Ascending aorta (tissue), 2 donors: ENCODE measurements at regions not wholly inside any gene's neighbourhood (a gene's known extent, or its start where the extent isn't known, plus 50 kb on each side); places are given as distances from the start of the nearest gene placed in this dataset.

Source experiments
- DNase-seq, 2 donors: peaks; one replicate each; pipeline ENCODE4 v3.0.0-alpha.2; 2019; ENCODE audit warnings: low spot score in 2 of 2
- H3K27ac ChIP-seq, 2 donors: fragments of 200-600 bp; sonication (generic); one replicate each; pipeline ENCODE4 v1.5.1; 2016 to 2017; ENCODE audit warnings: mild to moderate bottlenecking in 1 of 2
- H3K27me3 ChIP-seq: fragments of 200-600 bp; sonication (generic); one replicate; pipeline ENCODE4 v1.5.1; 2017
- H3K36me3 ChIP-seq, 2 donors: fragments of 200-600 bp; sonication (generic); one replicate each; pipeline ENCODE4 v1.5.1; 2016
- H3K4me1 ChIP-seq, 2 donors: fragments of 200-600 bp; sonication (generic); one replicate each; pipeline ENCODE4 v1.5.1; 2016 to 2017; ENCODE audit warnings: mild to moderate bottlenecking in 1 of 2
- H3K4me3 ChIP-seq, 2 donors: fragments of 200-600 bp; sonication (generic); one replicate each; pipeline ENCODE4 v1.5.1; 2016 to 2017; ENCODE audit warnings: mild to moderate bottlenecking in 1 of 2
- H3K9me3 ChIP-seq, 2 donors: fragments of 200-600 bp; sonication (generic); one replicate each; pipeline ENCODE4 v1.5.1; 2016
- intact Hi-C: fragments of 100-400 bp; cut with DNase I; formaldehyde crosslinking; loops from one replicate; pipeline ENCODE4 v1.15.1; 2023
- TF ChIP-seq, protein P1 (sequence below), 3 experiments: fragments of 200-600 bp in 2 of 3; fragments of 450-650 bp in 1 of 3; sonication (generic) in 2 of 3; IDR thresholded peaks; one replicate each; pipeline ENCODE4 v1.5.1; 2016 to 2019; ENCODE audit warnings: antibody characterized with exemption in 3 of 3, mild to moderate bottlenecking in 1 of 3, moderate library complexity in 1 of 3

DNA sequence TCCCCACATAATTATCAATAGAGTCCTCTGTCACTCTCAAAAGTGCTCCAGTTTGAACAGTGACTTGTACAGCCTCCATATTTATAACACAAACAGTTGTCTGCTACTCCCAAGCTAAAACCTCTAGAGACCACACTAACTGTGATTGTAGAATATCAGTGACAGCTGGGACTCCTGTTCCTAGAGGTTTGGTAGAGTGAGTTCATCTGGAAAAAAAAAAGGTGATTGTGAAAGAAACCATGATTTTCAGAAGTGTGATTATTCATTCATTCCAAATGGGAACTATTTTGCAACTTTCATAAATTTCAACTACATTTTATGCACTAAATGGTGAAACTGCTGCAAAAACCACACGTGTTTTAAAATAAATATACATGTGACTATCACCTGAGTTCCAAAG is 128.0 kb upstream of the PLXNC1 start:
- intact Hi-C loops = no loop called here
- DNase-seq = no peak

DNA sequence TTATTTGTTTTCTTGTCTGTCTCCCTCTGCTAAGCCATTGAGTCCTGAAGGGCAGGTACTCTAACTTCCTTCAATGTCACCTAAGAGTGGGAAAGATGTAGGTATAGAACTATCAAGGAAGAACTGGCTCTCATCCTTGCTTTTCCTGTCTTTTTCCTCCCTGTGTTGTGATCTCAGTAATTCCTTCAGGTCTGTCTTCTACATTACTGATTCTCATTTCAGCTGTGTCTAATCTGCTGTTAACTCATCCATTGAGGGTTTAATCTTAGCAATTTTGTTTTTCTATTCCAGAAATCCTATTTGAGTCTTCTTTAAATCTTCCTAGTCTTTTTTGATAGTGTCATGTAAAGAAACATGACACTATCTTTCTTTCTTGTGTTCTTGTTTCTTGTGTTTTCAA is 124.5 kb upstream of the PLXNC1 start:
- Histone ChIP-seq H3K9me3 (peaks cover 0 to 14% of the 10 kb centered on the region in 2 donors), H3K4me3 (no peak overlapping the region), H3K27me3 (no peaks in the 10 kb centered on the region), H3K27ac (no peak overlapping the region), H3K4me1 (no peaks in the 10 kb centered on the region), H3K36me3 (no peaks in the 10 kb centered on the region)
- DNase-seq = no peak
- TF ChIP-seq, protein P1, sequence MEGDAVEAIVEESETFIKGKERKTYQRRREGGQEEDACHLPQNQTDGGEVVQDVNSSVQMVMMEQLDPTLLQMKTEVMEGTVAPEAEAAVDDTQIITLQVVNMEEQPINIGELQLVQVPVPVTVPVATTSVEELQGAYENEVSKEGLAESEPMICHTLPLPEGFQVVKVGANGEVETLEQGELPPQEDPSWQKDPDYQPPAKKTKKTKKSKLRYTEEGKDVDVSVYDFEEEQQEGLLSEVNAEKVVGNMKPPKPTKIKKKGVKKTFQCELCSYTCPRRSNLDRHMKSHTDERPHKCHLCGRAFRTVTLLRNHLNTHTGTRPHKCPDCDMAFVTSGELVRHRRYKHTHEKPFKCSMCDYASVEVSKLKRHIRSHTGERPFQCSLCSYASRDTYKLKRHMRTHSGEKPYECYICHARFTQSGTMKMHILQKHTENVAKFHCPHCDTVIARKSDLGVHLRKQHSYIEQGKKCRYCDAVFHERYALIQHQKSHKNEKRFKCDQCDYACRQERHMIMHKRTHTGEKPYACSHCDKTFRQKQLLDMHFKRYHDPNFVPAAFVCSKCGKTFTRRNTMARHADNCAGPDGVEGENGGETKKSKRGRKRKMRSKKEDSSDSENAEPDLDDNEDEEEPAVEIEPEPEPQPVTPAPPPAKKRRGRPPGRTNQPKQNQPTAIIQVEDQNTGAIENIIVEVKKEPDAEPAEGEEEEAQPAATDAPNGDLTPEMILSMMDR (IDR thresholded peaks at IDR 0.05) = no peak
- intact Hi-C loops = no loop called here

More for the DNA sequence above, 128.0 kb upstream of the PLXNC1 start:
- no peaks in the 10 kb centered on the region for H3K4me1 ChIP-seq
- no peaks in the 10 kb centered on the region for H3K27me3 ChIP-seq
- no peak overlapping the region for H3K4me3 ChIP-seq
- peaks cover 0 to 19% of the 10 kb centered on the region in 2 donors for H3K9me3 ChIP-seq
- H3K36me3 ChIP-seq = no peaks in the 10 kb centered on the region
- no peak overlapping the region for H3K27ac ChIP-seq
- TF ChIP-seq, protein P1 (IDR thresholded peaks at IDR 0.05) = no peak

DNA sequence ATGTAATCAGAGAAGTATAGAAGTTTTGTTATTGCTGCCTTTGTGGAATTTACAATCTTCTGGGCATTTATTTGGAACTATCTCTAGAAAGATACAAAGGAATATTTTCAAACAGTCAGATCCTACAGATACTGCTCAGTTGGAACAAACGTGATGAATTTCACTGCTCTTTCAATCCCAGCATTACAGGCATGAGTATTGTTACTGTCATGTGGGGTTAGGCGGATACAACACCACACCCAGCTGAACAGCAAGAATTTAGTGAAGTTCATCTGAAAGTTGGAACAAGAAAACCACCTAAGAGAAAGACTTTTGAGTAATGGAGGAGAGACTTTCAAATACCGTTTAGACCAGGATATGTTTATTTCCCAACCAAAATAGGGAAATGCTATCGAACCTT is 123.3 kb upstream of the PLXNC1 start:
- Histone ChIP-seq H3K36me3 (no peaks in the 10 kb centered on the region), H3K9me3 (peaks cover 0 to 14% of the 10 kb centered on the region in 2 donors), H3K27me3 (no peaks in the 10 kb centered on the region), H3K4me3 (no peak overlapping the region), H3K27ac (no peak overlapping the region), H3K4me1 (no peaks in the 10 kb centered on the region)
- intact Hi-C loops = no loop called here
- TF ChIP-seq, protein P1 (IDR thresholded peaks at IDR 0.05) = no peak
- DNase-seq = no peak

DNA sequence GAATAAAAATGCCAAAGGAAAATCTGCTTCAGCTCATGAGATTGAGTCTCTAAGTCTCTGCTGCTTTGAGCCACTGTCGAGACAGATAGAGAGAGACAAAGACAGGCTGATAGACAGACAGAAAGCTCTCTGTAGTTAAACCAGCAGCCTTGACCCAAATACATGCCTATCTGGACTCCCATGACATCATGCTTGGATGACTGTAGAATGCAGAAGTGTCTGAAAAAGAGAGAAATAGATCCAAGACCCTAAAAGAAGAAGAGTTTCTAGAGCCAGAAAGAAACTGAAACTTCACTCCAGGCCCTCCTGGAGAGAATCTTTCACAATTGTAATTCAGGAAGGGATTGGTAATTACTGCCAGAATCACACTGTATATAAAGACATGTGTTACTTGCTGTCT is 122.6 kb upstream of the PLXNC1 start:
- no peak for DNase-seq
- no peaks in the 10 kb centered on the region for H3K36me3 ChIP-seq
- no peak overlapping the region for H3K4me3 ChIP-seq
- intact Hi-C loops = no loop called here
- no peaks in the 10 kb centered on the region for H3K27me3 ChIP-seq
- no peaks in the 10 kb centered on the region for H3K4me1 ChIP-seq
- H3K27ac ChIP-seq = no peak overlapping the region
- peaks cover 0 to 14% of the 10 kb centered on the region in 2 donors for H3K9me3 ChIP-seq
- TF ChIP-seq, protein P1 (IDR thresholded peaks at IDR 0.05) = no peak

DNA sequence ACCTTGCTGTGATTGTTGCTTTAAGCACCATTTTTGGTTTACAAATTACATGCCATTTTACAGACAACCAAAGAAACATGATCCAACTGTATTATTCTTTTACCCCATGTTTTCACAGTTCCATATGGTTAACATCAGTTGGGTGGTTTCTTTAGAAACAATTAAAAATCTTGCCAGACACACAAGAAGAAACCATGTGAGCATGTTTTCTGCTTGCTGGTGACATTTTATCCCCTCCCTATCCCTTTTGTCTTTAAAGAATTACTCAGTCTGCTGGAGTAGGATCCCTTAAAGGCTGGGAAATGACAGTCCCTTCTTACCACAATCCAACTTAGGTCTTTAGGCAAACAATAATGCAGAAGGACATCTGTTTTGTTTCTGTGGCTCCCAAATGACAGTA is 121.8 kb upstream of the PLXNC1 start:
- intact Hi-C loops = no loop called here
- TF ChIP-seq, protein P1 (IDR thresholded peaks at IDR 0.05) = no peak
- Histone ChIP-seq H3K4me3 (no peak overlapping the region), H3K27me3 (no peaks in the 10 kb centered on the region), H3K4me1 (no peaks in the 10 kb centered on the region), H3K36me3 (no peaks in the 10 kb centered on the region), H3K9me3 (peaks cover 0 to 14% of the 10 kb centered on the region in 2 donors), H3K27ac (no peak overlapping the region)
- no peak for DNase-seq

DNA sequence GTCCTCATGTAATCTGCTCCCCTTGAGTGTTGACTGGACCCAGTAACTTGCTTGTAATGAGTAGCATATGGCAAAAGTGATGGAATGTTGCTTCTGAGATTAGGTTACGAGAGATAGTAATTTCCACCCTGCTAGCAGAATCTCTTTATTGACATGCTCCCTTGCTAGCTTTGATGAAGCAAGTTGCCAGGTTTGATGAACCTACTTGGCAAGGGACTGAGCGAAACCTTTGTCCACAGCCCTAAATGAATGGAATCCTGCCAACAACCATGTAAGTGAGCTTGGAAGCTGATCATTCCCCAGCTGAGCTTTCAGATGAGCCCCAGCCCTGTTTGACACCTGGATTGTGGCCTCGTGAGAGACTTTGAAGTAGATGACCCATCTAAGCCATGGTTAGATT is 120.8 kb upstream of the PLXNC1 start:
- no peak overlapping the region for H3K4me3 ChIP-seq
- intact Hi-C loops = no loop called here
- H3K27ac ChIP-seq = no peak overlapping the region
- TF ChIP-seq, protein P1 (IDR thresholded peaks at IDR 0.05) = no peak
- DNase-seq = no peak
- no peaks in the 10 kb centered on the region for H3K36me3 ChIP-seq
- H3K4me1 ChIP-seq = no peaks in the 10 kb centered on the region
- H3K27me3 ChIP-seq = no peaks in the 10 kb centered on the region
- peaks cover 0 to 14% of the 10 kb centered on the region in 2 donors for H3K9me3 ChIP-seq
